HepG2 (cell line): ENCODE measurements at regions not wholly inside any gene's neighbourhood (a gene's known extent, or its start where the extent isn't known, plus 50 kb on each side); places are given as distances from the start of the nearest gene placed in this dataset.

Source experiments
- CHCHD3 ChIP-seq: sonication (generic); formaldehyde crosslinking; IDR thresholded peaks from 2 replicates; pipeline ENCODE4 v1.8.0; 2022; ENCODE audit warnings: mild to moderate bottlenecking, missing genetic modification reagents, moderate library complexity
- ETV6 ChIP-seq: sonication (generic); formaldehyde crosslinking; conservative IDR thresholded peaks from 2 replicates; pipeline ENCODE4 v1.4.0; 2020; ENCODE audit warnings: missing genetic modification reagents
- JUNB ChIP-seq: sonication (generic); formaldehyde crosslinking; IDR thresholded peaks from 2 replicates; pipeline ENCODE4 v1.8.0; 2022; ENCODE audit warnings: missing genetic modification reagents, mild to moderate bottlenecking, borderline replicate concordance
- MAFG ChIP-seq: sonication (generic); formaldehyde crosslinking; IDR thresholded peaks from 2 replicates; pipeline ENCODE4 v1.5.1; 2020; ENCODE audit warnings: mild to moderate bottlenecking, missing genetic modification reagents
- MED1 ChIP-seq: sonication (generic); formaldehyde crosslinking; IDR thresholded peaks from 2 replicates; pipeline ENCODE4 v1.4.0; 2020; ENCODE audit warnings: missing genetic modification reagents
- MTF2 ChIP-seq: sonication (generic); formaldehyde crosslinking; IDR thresholded peaks from 2 replicates; pipeline ENCODE4 v1.5.0; 2020; ENCODE audit warnings: missing genetic modification reagents, borderline replicate concordance
- NFE2L2 ChIP-seq: fragments of 150-350 bp; IDR thresholded peaks from 2 replicates; pipeline ENCODE4 v1.6.1; 2014; ENCODE audit warnings: low read length
- SIX1 ChIP-seq: sonication (generic); formaldehyde crosslinking; IDR thresholded peaks from 2 replicates; pipeline ENCODE4 v1.4.0; 2020; ENCODE audit warnings: missing genetic modification reagents, borderline replicate concordance
- STAG1 ChIP-seq: sonication (generic); formaldehyde crosslinking; IDR thresholded peaks from 2 replicates; pipeline ENCODE4 v1.4.0; 2020; ENCODE audit warnings: missing genetic modification reagents
- ZNF839 ChIP-seq: sonication (generic); formaldehyde crosslinking; IDR thresholded peaks from 2 replicates; pipeline ENCODE4 v1.4.0; 2020; ENCODE audit warnings: missing genetic modification reagents, mild to moderate bottlenecking, borderline replicate concordance
- TF ChIP-seq, protein P1 (sequence below): sonication (generic); formaldehyde crosslinking; IDR thresholded peaks from 2 replicates; pipeline ENCODE4 v1.5.0; 2020; ENCODE audit warnings: mild to moderate bottlenecking, missing genetic modification reagents
- TF ChIP-seq, protein P2 (sequence below), 2 experiments: fragments of 450-650 bp in 1 of 2; sonication (generic) in 1 of 2; formaldehyde crosslinking; IDR thresholded peaks; 2 replicates each; pipeline versions ENCODE4 v1.5.0 to v1.8.0; 2020 to 2022; ENCODE audit warnings: mild to moderate bottlenecking in 1 of 2, missing genetic modification reagents in 1 of 2
- TF ChIP-seq, protein P3 (sequence below): sonication (generic); formaldehyde crosslinking; IDR thresholded peaks from 2 replicates; pipeline ENCODE4 v1.4.0; 2020; ENCODE audit warnings: missing genetic modification reagents, borderline replicate concordance
- TF ChIP-seq, protein P4 (sequence below): IDR thresholded peaks from 2 replicates; pipeline ENCODE4 v1.6.1; 2016; ENCODE audit warnings: missing compliant biosample characterization, missing genetic modification reagents, borderline replicate concordance
- TF ChIP-seq, protein P5 (sequence below): sonication (generic); formaldehyde crosslinking; IDR thresholded peaks from 2 replicates; pipeline ENCODE4 v1.9.0; 2022; ENCODE audit warnings: missing genetic modification reagents, mild to moderate bottlenecking, borderline replicate concordance

DNA sequence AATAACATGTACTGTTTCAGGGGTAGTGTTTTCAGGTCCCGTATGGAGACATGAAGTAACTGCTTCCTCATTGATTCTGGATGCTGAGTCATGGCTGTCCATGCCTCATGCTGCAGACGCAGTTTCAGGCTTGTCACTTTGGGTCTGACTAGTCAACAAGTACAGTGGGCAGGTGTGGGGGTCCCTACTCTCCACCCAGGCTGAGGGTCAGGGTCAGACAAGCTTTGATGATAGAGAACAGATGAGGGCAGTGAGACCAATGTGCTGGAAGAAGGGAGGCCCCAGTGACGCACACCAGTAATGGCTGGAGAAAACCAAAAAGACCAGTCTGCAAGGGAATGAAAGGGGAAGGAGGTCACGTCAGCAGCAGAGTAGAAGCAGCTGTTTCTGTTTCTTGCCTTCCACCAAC is 80.0 kb upstream of the NFIL3 start (continued):
- TF ChIP-seq, protein P1, sequence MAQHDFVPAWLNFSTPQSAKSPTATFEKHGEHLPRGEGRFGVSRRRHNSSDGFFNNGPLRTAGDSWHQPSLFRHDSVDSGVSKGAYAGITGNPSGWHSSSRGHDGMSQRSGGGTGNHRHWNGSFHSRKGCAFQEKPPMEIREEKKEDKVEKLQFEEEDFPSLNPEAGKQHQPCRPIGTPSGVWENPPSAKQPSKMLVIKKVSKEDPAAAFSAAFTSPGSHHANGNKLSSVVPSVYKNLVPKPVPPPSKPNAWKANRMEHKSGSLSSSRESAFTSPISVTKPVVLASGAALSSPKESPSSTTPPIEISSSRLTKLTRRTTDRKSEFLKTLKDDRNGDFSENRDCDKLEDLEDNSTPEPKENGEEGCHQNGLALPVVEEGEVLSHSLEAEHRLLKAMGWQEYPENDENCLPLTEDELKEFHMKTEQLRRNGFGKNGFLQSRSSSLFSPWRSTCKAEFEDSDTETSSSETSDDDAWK (CRISPR knock-in tag), result no peak
- TF ChIP-seq ZNF839 (CRISPR knock-in tag), result no peak
- no peak for TF ChIP-seq STAG1 (CRISPR knock-in tag)
- TF ChIP-seq, protein P2, sequence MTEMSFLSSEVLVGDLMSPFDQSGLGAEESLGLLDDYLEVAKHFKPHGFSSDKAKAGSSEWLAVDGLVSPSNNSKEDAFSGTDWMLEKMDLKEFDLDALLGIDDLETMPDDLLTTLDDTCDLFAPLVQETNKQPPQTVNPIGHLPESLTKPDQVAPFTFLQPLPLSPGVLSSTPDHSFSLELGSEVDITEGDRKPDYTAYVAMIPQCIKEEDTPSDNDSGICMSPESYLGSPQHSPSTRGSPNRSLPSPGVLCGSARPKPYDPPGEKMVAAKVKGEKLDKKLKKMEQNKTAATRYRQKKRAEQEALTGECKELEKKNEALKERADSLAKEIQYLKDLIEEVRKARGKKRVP (CRISPR knock-in tag; IDR thresholded peaks at IDR 0.05), result no peak
- no peak for TF ChIP-seq JUNB (CRISPR knock-in tag)
- 0 out of 2 replicates have a peak, but pooled peaks have one; percentile 38 for TF ChIP-seq MAFG (CRISPR knock-in tag)
- no peak for TF ChIP-seq MTF2 (CRISPR knock-in tag)
- TF ChIP-seq, protein P3, sequence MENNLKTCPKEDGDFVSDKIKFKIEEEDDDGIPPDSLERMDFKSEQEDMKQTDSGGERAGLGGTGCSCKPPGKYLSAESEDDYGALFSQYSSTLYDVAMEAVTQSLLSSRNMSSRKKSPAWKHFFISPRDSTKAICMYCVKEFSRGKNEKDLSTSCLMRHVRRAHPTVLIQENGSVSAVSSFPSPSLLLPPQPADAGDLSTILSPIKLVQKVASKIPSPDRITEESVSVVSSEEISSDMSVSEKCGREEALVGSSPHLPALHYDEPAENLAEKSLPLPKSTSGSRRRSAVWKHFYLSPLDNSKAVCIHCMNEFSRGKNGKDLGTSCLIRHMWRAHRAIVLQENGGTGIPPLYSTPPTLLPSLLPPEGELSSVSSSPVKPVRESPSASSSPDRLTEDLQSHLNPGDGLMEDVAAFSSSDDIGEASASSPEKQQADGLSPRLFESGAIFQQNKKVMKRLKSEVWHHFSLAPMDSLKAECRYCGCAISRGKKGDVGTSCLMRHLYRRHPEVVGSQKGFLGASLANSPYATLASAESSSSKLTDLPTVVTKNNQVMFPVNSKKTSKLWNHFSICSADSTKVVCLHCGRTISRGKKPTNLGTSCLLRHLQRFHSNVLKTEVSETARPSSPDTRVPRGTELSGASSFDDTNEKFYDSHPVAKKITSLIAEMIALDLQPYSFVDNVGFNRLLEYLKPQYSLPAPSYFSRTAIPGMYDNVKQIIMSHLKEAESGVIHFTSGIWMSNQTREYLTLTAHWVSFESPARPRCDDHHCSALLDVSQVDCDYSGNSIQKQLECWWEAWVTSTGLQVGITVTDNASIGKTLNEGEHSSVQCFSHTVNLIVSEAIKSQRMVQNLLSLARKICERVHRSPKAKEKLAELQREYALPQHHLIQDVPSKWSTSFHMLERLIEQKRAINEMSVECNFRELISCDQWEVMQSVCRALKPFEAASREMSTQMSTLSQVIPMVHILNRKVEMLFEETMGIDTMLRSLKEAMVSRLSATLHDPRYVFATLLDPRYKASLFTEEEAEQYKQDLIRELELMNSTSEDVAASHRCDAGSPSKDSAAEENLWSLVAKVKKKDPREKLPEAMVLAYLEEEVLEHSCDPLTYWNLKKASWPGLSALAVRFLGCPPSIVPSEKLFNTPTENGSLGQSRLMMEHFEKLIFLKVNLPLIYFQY (CRISPR knock-in tag), result no peak
- TF ChIP-seq, protein P4, sequence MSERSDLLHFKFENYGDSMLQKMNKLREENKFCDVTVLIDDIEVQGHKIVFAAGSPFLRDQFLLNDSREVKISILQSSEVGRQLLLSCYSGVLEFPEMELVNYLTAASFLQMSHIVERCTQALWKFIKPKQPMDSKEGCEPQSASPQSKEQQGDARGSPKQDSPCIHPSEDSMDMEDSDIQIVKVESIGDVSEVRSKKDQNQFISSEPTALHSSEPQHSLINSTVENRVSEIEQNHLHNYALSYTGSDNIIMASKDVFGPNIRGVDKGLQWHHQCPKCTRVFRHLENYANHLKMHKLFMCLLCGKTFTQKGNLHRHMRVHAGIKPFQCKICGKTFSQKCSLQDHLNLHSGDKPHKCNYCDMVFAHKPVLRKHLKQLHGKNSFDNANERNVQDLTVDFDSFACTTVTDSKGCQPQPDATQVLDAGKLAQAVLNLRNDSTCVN (CRISPR knock-in tag), result no peak
- peak; percentile 61; the same call in 1 of the 2 replicates for TF ChIP-seq NFE2L2
- no peak for TF ChIP-seq CHCHD3
- no peak for TF ChIP-seq SIX1 (CRISPR knock-in tag)
- TF ChIP-seq, protein P5, sequence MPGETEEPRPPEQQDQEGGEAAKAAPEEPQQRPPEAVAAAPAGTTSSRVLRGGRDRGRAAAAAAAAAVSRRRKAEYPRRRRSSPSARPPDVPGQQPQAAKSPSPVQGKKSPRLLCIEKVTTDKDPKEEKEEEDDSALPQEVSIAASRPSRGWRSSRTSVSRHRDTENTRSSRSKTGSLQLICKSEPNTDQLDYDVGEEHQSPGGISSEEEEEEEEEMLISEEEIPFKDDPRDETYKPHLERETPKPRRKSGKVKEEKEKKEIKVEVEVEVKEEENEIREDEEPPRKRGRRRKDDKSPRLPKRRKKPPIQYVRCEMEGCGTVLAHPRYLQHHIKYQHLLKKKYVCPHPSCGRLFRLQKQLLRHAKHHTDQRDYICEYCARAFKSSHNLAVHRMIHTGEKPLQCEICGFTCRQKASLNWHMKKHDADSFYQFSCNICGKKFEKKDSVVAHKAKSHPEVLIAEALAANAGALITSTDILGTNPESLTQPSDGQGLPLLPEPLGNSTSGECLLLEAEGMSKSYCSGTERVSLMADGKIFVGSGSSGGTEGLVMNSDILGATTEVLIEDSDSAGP (CRISPR knock-in tag), result no peak
- no peak for TF ChIP-seq ETV6
- no peak for TF ChIP-seq MED1 (CRISPR knock-in tag)
- TF ChIP-seq, all 625 proteins: peak for 4
